ENCODE measurements at regions not wholly inside any gene's neighbourhood (a gene's known extent, or its start where the extent isn't known, plus 50 kb on each side); places are given as distances from the start of the nearest gene placed in this dataset.
A peak's percentile ranks its signal among the peaks of the same experiment; 100 is the strongest.

DNA sequence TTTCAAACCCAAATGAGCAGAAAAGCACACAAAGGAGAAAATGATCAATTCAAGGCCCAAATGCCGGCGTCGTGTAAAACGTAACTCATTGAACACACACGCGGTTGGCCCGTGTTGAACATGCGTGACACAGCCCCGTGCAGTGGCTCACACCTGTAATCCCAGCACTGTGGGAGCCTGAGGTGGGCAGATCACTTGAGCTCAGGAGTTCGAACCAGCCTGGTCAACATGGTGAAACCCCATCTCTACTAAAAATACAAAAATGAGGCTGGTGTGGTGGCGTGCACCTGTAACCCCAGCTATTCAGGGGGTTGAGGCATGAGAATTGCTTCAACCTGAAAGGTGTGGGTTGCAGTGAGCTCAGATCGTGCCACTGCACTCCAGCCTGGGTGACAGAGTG, 156.7 kb upstream of the KLF6 start:
- H3K36me3 ChIP-seq (ENCODE audit: control insufficient read depth, insufficient read depth, low read length) = no peaks in the 10 kb centered on the region
- peaks cover 7% of the 10 kb centered on the region for H3K4me1 ChIP-seq (ENCODE audit: control insufficient read depth, insufficient read depth, low read length)
- BruUV-seq (replicated peaks) = no TSS peak
- POLR2A ChIA-PET = no interaction called here
- in situ Hi-C loops (cut with HindIII; ENCODE audit: low pct_unique_long_range_greater_than_20kb, low sequenced_read_pairs) = no loop called here
- ATAC-seq (no peak), DNase-seq (ENCODE audit: low read depth, low spot score) (no peak)
- CTCF ChIA-PET = no interaction called here
- H3K27me3 ChIP-seq (ENCODE audit: control insufficient read depth, insufficient read depth, low read length) = no peaks in the 10 kb centered on the region
- H3K9me3 ChIP-seq (ENCODE audit: control insufficient read depth, insufficient read depth, low read depth, low read length) = no peaks in the 10 kb centered on the region; the same call in 1 of the 2 replicates
- no peak overlapping the region for H3K4me3 ChIP-seq (ENCODE audit: low read depth in 2 of 2, low read length in 2 of 2)
- TF ChIP-seq SIN3A (IDR thresholded peaks at IDR 0.05; ENCODE audit: borderline replicate concordance, insufficient read depth, low read depth, low read length) (no peak), CTCF (IDR thresholded peaks at IDR 0.05) (no peak), REST (IDR thresholded peaks at IDR 0.05; ENCODE audit: insufficient read depth in 1 of 2, low read depth in 2 of 2, low read length in 1 of 2) (no peak), POLR2AphosphoS5 (IDR thresholded peaks at IDR 0.05; ENCODE audit: low read depth, low read length) (no peak), TCF7L2 (IDR thresholded peaks at IDR 0.05; ENCODE audit: low read depth, low read length) (no peak)
- H3K27ac ChIP-seq (ENCODE audit: low read length) = peak overlapping the region; percentile 98
- intact Hi-C loops (cut with micrococcal nuclease; ENCODE audit: unreplicated experiment) = no loop called here

DNA sequence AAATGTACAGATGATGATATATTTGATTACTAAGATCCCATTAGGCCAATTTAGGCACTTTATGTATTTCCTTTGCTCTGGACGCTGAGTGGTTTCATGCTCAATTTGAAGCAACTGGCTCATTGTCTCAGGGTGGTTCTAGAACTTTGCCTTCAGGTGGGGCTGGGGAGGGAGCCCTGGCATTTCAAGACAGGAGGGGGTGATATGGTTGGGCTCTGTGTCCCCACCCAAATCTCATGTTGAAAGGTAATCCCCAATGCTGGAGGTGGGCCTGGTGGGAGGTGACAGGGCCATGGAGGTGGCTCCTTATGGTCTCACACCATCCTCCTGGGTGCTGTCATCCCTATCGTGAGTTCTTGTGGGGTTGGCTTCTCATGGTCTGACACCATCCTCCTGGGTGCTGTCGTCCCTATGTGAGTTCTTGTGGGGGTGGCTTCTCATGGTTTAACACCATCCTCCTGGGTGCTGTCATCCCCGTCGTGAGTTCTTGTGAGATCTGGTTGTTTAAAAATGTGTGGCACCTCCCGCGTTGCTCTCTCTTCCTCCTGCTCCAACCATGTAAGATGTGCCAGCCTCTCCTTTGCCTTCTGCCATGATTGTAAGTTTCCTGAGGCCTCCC, 151.5 kb upstream of the KLF6 start:
- DNase-seq (ENCODE audit: low read depth, low spot score) = no peak
- Histone ChIP-seq H3K4me3 (ENCODE audit: low read depth in 2 of 2, low read length in 2 of 2) (no peak overlapping the region), H3K9me3 (ENCODE audit: control insufficient read depth, insufficient read depth, low read depth, low read length) (peaks cover 12% of the 10 kb centered on the region; the same call in 1 of the 2 replicates), H3K36me3 (ENCODE audit: control insufficient read depth, insufficient read depth, low read length) (no peaks in the 10 kb centered on the region), H3K27ac (ENCODE audit: low read length) (peak overlapping the region; percentile 79), H3K4me1 (ENCODE audit: control insufficient read depth, insufficient read depth, low read length) (no peaks in the 10 kb centered on the region), H3K27me3 (ENCODE audit: control insufficient read depth, insufficient read depth, low read length) (no peaks in the 10 kb centered on the region)
- CTCF ChIA-PET = no interaction called here
- TF ChIP-seq REST (IDR thresholded peaks at IDR 0.05; ENCODE audit: insufficient read depth in 1 of 2, low read depth in 2 of 2, low read length in 1 of 2) = no peak
- TF ChIP-seq TCF7L2 (IDR thresholded peaks at IDR 0.05; ENCODE audit: low read depth, low read length) = no peak
- TF ChIP-seq POLR2AphosphoS5 (IDR thresholded peaks at IDR 0.05; ENCODE audit: low read depth, low read length) = no peak
- TF ChIP-seq CTCF (IDR thresholded peaks at IDR 0.05) = no peak
- no peak for TF ChIP-seq SIN3A (IDR thresholded peaks at IDR 0.05; ENCODE audit: borderline replicate concordance, insufficient read depth, low read depth, low read length)
- POLR2A ChIA-PET = no interaction called here
- ATAC-seq = no peak
- intact Hi-C loops (cut with micrococcal nuclease; ENCODE audit: unreplicated experiment) = no loop called here
- in situ Hi-C loops (cut with HindIII; ENCODE audit: low pct_unique_long_range_greater_than_20kb, low sequenced_read_pairs) = no loop called here
- no TSS peak for BruUV-seq (replicated peaks)

Data from Panc1 (cell line).